ENCODE measurements at regions not wholly inside any gene's neighbourhood (a gene's known extent, or its start where the extent isn't known, plus 50 kb on each side); places are given as distances from the start of the nearest gene placed in this dataset.

DNA sequence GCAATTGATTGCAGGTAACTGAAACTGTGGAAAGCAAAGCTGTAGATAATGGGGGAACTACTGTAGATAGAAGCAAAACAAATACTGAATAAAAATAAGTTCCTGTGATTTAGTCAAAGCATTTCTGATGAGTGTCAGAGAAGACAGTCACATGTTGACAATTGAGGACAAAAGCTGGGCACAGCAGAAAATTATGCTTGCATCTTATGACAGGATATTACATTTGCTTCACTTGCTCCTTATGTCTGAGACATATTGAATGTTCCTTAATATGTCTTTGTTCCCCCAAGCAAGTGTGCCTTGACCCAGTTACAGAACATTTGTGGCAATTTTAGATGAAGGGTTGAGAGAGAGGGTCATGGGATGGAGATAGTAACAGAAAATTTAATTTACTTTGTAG lies 526.0 kb upstream of the B3GALT2 start:
- H3K27me3 ChIP-seq (replicated peaks; ENCODE audit: control insufficient read depth, insufficient read depth, low read length): no peaks in the 10 kb centered on the region
- no peaks in the 10 kb centered on the region for H3K4me1 Mint-ChIP-seq (ENCODE audit: low read depth, unreplicated experiment)
- H3K36me3 ChIP-seq (ENCODE audit: control insufficient read depth, insufficient read depth, low read length): no peaks in the 10 kb centered on the region
- H3K4me1 ChIP-seq: no peaks in the 10 kb centered on the region
- H3K4me3 Mint-ChIP-seq (ENCODE audit: unreplicated experiment): no peak overlapping the region
- CTCF ChIA-PET: no interaction called here
- no peaks in the 10 kb centered on the region for H3K27me3 Mint-ChIP-seq (ENCODE audit: insufficient read depth, unreplicated experiment)
- no peaks in the 10 kb centered on the region for H3K36me3 Mint-ChIP-seq (ENCODE audit: insufficient read depth, unreplicated experiment)
- no peaks in the 10 kb centered on the region for H3K9me3 ChIP-seq
- no peaks in the 10 kb centered on the region for H3K9me3 Mint-ChIP-seq (ENCODE audit: unreplicated experiment)
- no peak for DNase-seq
- POLR2A ChIA-PET: no interaction called here
- no peak overlapping the region for H3K4me3 ChIP-seq (ENCODE audit: low read depth, low read length)
- intact Hi-C loops (cut with micrococcal nuclease; ENCODE audit: unreplicated experiment): no loop called here
- no peak overlapping the region for H3K27ac Mint-ChIP-seq (ENCODE audit: unreplicated experiment)
- no TSS peak for BruUV-seq (replicated peaks)
- TF ChIP-seq, protein P1, sequence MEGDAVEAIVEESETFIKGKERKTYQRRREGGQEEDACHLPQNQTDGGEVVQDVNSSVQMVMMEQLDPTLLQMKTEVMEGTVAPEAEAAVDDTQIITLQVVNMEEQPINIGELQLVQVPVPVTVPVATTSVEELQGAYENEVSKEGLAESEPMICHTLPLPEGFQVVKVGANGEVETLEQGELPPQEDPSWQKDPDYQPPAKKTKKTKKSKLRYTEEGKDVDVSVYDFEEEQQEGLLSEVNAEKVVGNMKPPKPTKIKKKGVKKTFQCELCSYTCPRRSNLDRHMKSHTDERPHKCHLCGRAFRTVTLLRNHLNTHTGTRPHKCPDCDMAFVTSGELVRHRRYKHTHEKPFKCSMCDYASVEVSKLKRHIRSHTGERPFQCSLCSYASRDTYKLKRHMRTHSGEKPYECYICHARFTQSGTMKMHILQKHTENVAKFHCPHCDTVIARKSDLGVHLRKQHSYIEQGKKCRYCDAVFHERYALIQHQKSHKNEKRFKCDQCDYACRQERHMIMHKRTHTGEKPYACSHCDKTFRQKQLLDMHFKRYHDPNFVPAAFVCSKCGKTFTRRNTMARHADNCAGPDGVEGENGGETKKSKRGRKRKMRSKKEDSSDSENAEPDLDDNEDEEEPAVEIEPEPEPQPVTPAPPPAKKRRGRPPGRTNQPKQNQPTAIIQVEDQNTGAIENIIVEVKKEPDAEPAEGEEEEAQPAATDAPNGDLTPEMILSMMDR (IDR thresholded peaks at IDR 0.05; ENCODE audit: insufficient read depth in 1 of 2, low read depth in 1 of 2, low read length in 1 of 2, severe bottlenecking in 1 of 2, unreplicated experiment in 1 of 2): no peak

DNA sequence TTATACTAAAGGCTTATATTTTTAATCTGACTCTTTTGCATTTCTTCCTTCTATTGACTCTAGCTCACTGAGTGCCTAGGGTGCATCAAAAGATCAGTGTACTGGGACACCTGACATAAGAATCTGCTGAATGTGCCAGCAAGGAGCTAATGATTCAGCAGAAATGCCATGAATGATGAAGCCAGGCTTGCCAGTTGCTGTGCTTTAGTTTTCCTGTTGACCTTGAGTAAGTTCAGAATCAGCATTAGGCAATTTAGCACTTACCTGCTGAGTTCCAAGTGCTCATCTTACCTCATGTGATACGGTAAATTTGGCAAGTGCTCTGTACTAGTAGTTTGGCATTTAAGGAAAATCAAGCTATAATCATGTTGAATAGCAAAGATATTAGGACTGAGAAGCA lies 523.2 kb upstream of the B3GALT2 start:
- H3K36me3 ChIP-seq (ENCODE audit: control insufficient read depth, insufficient read depth, low read length): no peaks in the 10 kb centered on the region
- Mint-ChIP-seq H3K4me3 (ENCODE audit: unreplicated experiment) (no peak overlapping the region), H3K36me3 (ENCODE audit: insufficient read depth, unreplicated experiment) (no peaks in the 10 kb centered on the region), H3K9me3 (ENCODE audit: unreplicated experiment) (no peaks in the 10 kb centered on the region), H3K27ac (ENCODE audit: unreplicated experiment) (no peak overlapping the region), H3K27me3 (ENCODE audit: insufficient read depth, unreplicated experiment) (no peaks in the 10 kb centered on the region), H3K4me1 (ENCODE audit: low read depth, unreplicated experiment) (no peaks in the 10 kb centered on the region)
- H3K9me3 ChIP-seq: no peaks in the 10 kb centered on the region
- H3K27me3 ChIP-seq (replicated peaks; ENCODE audit: control insufficient read depth, insufficient read depth, low read length): no peaks in the 10 kb centered on the region
- H3K4me3 ChIP-seq (ENCODE audit: low read depth, low read length): no peak overlapping the region
- BruUV-seq (replicated peaks): no TSS peak
- no peaks in the 10 kb centered on the region for H3K4me1 ChIP-seq
- TF ChIP-seq, protein P1 (IDR thresholded peaks at IDR 0.05; ENCODE audit: insufficient read depth in 1 of 2, low read depth in 1 of 2, low read length in 1 of 2, severe bottlenecking in 1 of 2, unreplicated experiment in 1 of 2): no peak
- no peak for DNase-seq
- intact Hi-C loops (cut with micrococcal nuclease; ENCODE audit: unreplicated experiment): no loop called here
- CTCF ChIA-PET: no interaction called here
- POLR2A ChIA-PET: no interaction called here

DNA sequence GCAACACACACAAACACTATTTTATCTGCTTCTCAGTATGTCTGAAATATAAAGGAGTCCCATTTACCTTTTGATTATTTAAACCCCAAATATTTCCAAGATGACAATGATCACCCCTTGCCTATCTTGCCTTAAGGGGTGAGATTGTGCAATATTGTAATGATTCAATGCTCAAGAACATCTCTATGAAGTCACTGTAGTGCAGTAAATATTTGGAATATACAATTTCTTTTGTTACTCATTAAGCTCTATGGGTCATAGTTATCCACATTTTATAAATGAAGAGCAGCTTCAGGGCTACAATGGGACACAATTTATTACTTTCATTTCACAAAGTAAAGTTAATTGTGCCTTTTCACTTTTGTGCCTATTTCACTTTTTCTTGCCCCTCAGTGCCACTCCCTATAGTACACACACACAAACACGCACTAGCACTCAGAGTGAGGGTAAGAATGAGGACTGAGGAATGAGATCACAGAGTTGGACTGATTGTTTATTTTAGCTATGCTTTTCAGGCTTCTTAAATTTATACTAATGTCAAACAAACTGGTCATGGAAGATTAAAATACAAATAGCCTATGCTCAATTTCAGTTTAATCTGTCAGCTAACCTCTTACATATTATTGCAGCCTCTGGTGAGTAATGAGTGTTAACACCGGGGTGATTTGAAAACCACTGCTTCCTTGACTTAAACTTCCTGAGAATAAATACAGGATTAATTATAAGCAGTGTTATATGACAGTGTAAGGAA lies 521.0 kb upstream of the B3GALT2 start:
- H3K4me3 ChIP-seq (ENCODE audit: low read depth, low read length): no peak overlapping the region
- H3K27ac Mint-ChIP-seq (ENCODE audit: unreplicated experiment): no peak overlapping the region
- TF ChIP-seq, protein P1 (IDR thresholded peaks at IDR 0.05; ENCODE audit: insufficient read depth in 1 of 2, low read depth in 1 of 2, low read length in 1 of 2, severe bottlenecking in 1 of 2, unreplicated experiment in 1 of 2): no peak
- no peak overlapping the region for H3K4me3 Mint-ChIP-seq (ENCODE audit: unreplicated experiment)
- POLR2A ChIA-PET: no interaction called here
- no peaks in the 10 kb centered on the region for H3K27me3 Mint-ChIP-seq (ENCODE audit: insufficient read depth, unreplicated experiment)
- no TSS peak for BruUV-seq (replicated peaks)
- no peaks in the 10 kb centered on the region for H3K36me3 ChIP-seq (ENCODE audit: control insufficient read depth, insufficient read depth, low read length)
- H3K4me1 Mint-ChIP-seq (ENCODE audit: low read depth, unreplicated experiment): no peaks in the 10 kb centered on the region
- CTCF ChIA-PET: no interaction called here
- no peaks in the 10 kb centered on the region for H3K9me3 ChIP-seq
- no peaks in the 10 kb centered on the region for H3K9me3 Mint-ChIP-seq (ENCODE audit: unreplicated experiment)
- DNase-seq: no peak
- intact Hi-C loops (cut with micrococcal nuclease; ENCODE audit: unreplicated experiment): no loop called here
- H3K36me3 Mint-ChIP-seq (ENCODE audit: insufficient read depth, unreplicated experiment): no peaks in the 10 kb centered on the region
- no peaks in the 10 kb centered on the region for H3K27me3 ChIP-seq (replicated peaks; ENCODE audit: control insufficient read depth, insufficient read depth, low read length)
- no peaks in the 10 kb centered on the region for H3K4me1 ChIP-seq
